ENCODE measurements at regions not wholly inside any gene's neighbourhood (a gene's known extent, or its start where the extent isn't known, plus 50 kb on each side); places are given as distances from the start of the nearest gene placed in this dataset.
A peak's percentile ranks its signal among the peaks of the same experiment; 100 is the strongest.
"Not testable (repeated sequence)": the region's sequence is repeated elsewhere in the genome, so short reads cannot be mapped to it uniquely, and the experiment has no call there.

GRCh38 chr2:242070726-242071125 is 201.2 kb downstream of the RTP5 start:
- peak; percentile 39 for DNase-seq (ENCODE audit: low spot score)

GRCh38 chr2:242071377-242071776 is 201.8 kb downstream of the RTP5 start:
- DNase-seq (ENCODE audit: low spot score) = peak; percentile 34

- DNase-seq (ENCODE audit: low spot score) = not testable (repeated sequence)
These were observed 202.4 kb downstream of the RTP5 start for GRCh38 chr2:242071936-242072335.

GRCh38 chr2:242075168-242075567 is 205.6 kb downstream of the RTP5 start:
- no peak for DNase-seq (ENCODE audit: low spot score)

GRCh38 chr2:242075696-242076095 is 206.2 kb downstream of the RTP5 start:
- no peak for DNase-seq (ENCODE audit: low spot score)

- not testable (repeated sequence) for DNase-seq (ENCODE audit: low spot score)
These were observed 206.7 kb downstream of the RTP5 start for GRCh38 chr2:242076184-242076583.

GRCh38 chr2:242078426-242078825 is 208.9 kb downstream of the RTP5 start:
- not testable (repeated sequence) for DNase-seq (ENCODE audit: low spot score)

- not testable (repeated sequence) for DNase-seq (ENCODE audit: low spot score)
These were observed 210.3 kb downstream of the RTP5 start for GRCh38 chr2:242079792-242080191.

- DNase-seq (ENCODE audit: low spot score) = not testable (repeated sequence)
These were observed 211.2 kb downstream of the RTP5 start for GRCh38 chr2:242080575-242081214.

- DNase-seq (ENCODE audit: low spot score) = not testable (repeated sequence)
These were observed 214.5 kb downstream of the RTP5 start for GRCh38 chr2:242084034-242084433.

- not testable (repeated sequence) for DNase-seq (ENCODE audit: low spot score)
These were observed 215.6 kb downstream of the RTP5 start for GRCh38 chr2:242085024-242085674.

GRCh38 chr2:242085941-242086621 is 216.6 kb downstream of the RTP5 start:
- peak; percentile 26 for DNase-seq (ENCODE audit: low spot score)

GRCh38 chr2:242088044-242088443 is 218.5 kb downstream of the RTP5 start:
- DNase-seq (ENCODE audit: low spot score) = not testable (repeated sequence)

- peak; percentile 93 for DNase-seq (ENCODE audit: low spot score)
These were observed 219.1 kb downstream of the RTP5 start for GRCh38 chr2:242088471-242089212.

- DNase-seq (ENCODE audit: low spot score) = not testable (repeated sequence)
These were observed 219.7 kb downstream of the RTP5 start for GRCh38 chr2:242089213-242089549.

- not testable (repeated sequence) for DNase-seq (ENCODE audit: low spot score)
These were observed 227.7 kb downstream of the RTP5 start for GRCh38 chr2:242097278-242097677.

- no peak for DNase-seq (ENCODE audit: low spot score)
These were observed 228.5 kb downstream of the RTP5 start for GRCh38 chr2:242098034-242098433.

GRCh38 chr2:242098445-242099128 is 229.1 kb downstream of the RTP5 start:
- no peak for DNase-seq (ENCODE audit: low spot score)

- not testable (repeated sequence) for DNase-seq (ENCODE audit: low spot score)
These were observed 233.6 kb downstream of the RTP5 start for GRCh38 chr2:242103093-242103492.

GRCh38 chr2:242104202-242104956 is 234.8 kb downstream of the RTP5 start:
- DNase-seq (ENCODE audit: low spot score) = not testable (repeated sequence)

- not testable (repeated sequence) for DNase-seq (ENCODE audit: low spot score)
These were observed 237.5 kb downstream of the RTP5 start for GRCh38 chr2:242107065-242107464.
